HG03354 (cell line): ENCODE measurements at regions not wholly inside any gene's neighbourhood (a gene's known extent, or its start where the extent isn't known, plus 50 kb on each side); places are given as distances from the start of the nearest gene placed in this dataset.

Source experiments
- ATAC-seq: cut with Tn5 transposase; IDR thresholded peaks from one replicate; pipeline ENCODE4 v1.9.1; 2021; ENCODE audit warnings: mild to moderate bottlenecking; ENCODE audit not compliant: unreplicated experiment, poor library complexity, severe bottlenecking

DNA sequence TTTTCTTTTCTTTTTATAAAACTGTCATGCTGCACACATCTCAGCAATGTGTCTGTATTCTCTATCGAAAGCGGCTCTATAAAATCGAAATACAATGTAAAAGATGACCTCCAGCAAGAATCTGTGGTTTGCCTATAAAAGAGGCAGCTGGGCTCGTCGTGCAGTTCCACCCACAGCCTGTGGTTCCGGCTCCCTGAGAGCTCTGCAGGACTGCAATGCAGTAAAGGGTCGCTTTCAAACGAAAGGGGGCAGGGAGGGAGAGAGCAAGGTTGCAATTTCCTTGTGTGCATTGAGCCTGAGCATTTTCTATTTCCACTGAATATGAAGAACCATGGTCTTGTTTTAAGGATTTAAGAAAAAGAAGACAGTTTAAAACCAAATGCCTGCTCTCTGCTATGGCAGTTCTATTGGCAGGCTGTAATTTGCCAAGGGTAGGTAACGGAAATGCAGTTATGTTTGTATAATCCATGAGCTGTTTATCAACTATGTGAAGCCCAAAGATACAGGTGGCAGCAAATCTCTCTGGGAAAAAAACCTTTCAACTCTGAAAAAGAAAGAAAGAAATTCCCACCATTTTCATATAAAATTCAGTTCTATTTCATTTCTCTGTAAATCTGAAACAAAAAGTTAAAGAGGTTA, 236.5 kb downstream of the HACE1 start:
- ATAC-seq: no peak

DNA sequence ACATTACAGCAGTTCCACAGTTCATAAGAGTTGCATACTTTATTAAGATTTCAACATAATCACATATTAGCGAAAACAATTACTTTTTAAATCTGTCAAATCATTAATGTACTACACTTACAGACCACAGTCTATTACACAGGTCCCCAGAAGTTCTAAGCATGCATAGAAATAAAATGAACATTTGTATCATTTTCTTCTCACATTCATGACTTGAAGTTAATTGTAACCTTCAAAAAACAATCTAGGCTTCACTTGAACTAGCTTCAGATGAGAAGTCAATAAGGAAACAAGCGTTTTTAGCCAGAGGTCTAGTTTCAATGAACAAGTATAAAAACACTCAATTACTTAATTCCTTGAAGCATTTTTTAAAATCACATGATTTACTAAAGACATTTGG, 238.3 kb downstream of the HACE1 start:
- ATAC-seq: no peak

DNA sequence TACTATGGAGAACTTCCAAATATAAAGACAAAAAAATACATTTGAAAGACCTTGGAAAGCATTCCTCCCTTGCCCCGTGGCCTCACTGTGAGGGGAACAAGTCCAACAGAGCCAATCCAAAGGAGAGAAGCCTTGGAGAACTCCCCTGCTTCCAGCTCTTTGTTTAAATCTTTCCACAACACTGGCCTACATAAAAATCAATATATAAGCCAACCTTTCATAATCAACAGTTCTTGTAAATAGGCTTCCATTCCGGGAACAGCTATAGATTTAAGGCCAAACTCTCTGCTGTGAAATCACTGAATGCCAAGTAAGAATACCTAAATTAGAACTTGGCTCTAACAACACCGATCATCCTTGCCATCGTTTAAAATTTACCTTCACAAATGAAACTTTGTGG, 242.1 kb downstream of the HACE1 start:
- ATAC-seq: no peak

- no peak for ATAC-seq
Observed at GRCh38 chr6:104614394-104614793, 245.3 kb downstream of the HACE1 start.

DNA sequence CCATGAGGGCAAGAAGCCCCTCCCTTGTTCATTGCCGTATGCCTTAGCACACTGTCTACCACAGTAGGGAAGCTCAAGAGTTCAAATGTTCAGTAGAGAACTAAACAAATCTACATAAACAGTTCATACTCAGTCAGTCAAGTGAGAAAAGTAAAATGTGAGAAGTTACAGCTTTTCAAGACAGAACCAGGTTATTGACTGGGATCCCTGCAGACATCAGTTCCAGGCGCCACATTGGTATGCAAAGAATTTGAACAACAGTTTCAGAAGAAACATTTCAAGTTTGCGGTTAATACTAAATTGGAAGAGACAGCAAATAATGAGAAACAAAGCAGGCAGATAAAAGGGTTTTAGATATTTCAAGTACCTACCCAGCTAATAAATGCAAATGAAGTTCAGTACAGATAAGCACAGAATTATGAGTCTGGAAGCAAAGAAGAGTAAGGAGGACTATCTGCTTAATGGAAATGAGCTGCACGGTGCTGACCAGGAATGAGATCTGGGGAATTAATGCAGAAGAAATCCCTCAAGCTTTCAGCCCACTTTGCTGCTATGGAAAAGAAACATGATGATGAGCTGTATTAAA, 246.2 kb downstream of the HACE1 start:
- ATAC-seq: no peak

DNA sequence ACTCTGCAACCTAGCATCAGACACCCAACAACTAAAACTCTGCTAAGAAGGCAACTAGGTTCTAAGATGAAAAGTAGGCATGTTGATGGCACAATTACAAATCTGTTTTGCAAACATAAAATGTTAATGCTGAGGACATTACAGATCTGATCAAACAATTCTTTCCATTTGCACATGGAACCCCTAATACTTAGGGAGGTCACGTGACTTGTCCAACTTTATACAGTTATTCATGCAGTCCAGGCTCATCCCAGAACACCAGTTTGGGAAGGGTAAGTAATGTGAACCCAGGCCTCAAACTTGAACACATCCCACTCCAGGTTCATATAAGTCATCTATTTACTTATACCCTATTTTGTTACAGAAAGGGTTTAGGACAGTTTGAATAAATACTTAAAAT, 247.2 kb downstream of the HACE1 start:
- no peak for ATAC-seq

- ATAC-seq: no peak
Observed at GRCh38 chr6:104608101-104608500, 251.6 kb downstream of the HACE1 start.

- ATAC-seq: no peak
Observed at GRCh38 chr6:104607501-104607900, 252.2 kb downstream of the HACE1 start.

GRCh38 chr6:104606361-104606760, 253.4 kb downstream of the HACE1 start:
- no peak for ATAC-seq

GRCh38 chr6:104604685-104605084, 255.0 kb downstream of the HACE1 start:
- ATAC-seq: no peak

- ATAC-seq: no peak
Observed at GRCh38 chr6:104603108-104603745, 256.5 kb downstream of the HACE1 start.

DNA sequence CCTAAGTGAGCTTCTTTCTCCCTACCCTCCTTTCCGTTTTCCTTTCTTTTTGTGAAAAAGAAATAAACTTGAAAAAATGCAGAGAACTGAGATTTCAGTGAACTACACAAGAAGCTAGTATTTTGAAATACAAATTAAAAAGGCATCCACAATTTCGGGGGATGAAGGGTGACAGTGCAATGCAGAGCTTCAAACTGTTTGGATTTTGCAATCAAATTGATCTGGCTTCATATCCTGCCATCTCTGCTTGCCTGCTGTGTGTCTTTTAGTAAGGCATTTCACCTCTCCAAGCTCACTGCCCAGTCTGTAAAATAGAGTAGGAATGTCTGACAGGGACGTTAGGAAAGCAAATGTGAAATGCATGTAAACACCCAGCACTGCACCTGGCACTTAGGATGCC, 258.0 kb downstream of the HACE1 start:
- no peak for ATAC-seq

DNA sequence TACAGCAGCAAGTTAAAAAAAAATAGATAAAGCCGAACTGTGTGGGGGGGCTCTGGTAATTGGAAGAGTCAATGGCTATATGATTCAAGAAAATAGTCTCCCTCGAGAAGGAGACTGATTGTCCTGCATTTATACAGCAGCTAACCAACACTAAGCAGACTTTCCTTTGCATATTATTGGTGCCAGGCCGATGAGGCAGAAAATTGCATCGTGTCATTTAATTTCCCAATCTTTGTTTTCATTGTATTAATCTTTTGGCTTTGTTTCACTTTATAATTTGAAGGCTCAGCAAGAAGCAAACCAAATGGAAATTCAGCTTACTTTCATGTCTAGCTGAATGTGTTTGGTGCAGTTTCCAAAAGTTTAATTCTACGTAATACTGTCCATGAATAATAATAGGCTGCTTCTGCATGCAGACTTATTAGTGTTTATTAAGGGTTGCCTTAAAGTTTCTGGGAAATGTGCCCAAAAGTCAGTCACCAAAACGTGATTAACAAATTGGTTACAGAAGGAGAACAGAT, 258.5 kb downstream of the HACE1 start:
- ATAC-seq: no peak

GRCh38 chr6:104600639-104600931, 259.1 kb downstream of the HACE1 start:
- ATAC-seq: no peak

- no peak for ATAC-seq
Observed at GRCh38 chr6:104599821-104600638, 259.7 kb downstream of the HACE1 start.

DNA sequence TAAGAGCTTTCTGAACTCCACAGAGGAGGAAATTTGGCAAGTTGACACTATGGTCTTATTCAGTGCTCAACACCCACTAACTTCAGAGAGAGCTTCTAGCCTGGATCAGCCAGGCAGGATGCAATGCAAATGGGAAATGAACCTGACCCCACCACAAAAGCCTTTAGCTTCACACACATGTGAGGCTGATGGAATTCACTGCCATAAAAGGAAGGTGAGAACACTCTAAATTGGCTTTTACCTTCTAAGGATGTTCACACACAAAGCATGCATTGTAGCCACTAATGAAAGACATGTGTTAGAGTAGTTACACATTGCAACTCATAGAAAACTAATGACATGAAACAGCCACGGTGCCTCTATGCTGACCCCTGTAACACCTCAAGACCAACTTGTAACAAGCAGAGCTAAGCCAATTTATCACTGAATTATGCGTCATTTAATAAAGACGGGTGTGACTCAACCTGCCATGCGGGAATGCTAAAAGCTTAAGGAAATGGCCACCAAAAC, 262.1 kb downstream of the HACE1 start:
- no peak for ATAC-seq

- ATAC-seq: no peak
Observed at GRCh38 chr6:104596091-104596490, 263.6 kb downstream of the HACE1 start.

DNA sequence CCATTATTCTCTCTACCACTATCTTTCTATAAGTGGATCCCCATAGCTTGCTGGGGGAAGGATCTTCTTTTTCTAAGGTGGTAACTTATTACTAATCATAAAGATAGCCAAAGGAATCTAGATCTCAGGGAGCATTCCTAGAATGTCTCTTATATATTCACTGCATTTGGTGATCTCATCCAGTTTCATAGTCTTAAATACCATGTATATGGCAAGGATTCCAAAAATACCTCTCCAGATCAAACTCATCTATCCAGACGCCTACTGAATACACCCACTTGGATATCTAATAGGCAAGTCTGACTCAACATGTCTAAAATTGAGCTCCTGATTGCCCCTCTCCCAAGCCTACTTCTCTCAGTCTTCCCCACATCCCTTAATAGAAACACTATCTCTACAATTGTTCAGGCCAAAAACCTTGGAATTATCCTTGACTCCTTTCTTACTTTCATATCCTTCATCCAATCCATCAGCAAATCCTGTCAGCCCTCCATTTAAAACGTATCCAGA, 264.4 kb downstream of the HACE1 start:
- ATAC-seq: no peak

DNA sequence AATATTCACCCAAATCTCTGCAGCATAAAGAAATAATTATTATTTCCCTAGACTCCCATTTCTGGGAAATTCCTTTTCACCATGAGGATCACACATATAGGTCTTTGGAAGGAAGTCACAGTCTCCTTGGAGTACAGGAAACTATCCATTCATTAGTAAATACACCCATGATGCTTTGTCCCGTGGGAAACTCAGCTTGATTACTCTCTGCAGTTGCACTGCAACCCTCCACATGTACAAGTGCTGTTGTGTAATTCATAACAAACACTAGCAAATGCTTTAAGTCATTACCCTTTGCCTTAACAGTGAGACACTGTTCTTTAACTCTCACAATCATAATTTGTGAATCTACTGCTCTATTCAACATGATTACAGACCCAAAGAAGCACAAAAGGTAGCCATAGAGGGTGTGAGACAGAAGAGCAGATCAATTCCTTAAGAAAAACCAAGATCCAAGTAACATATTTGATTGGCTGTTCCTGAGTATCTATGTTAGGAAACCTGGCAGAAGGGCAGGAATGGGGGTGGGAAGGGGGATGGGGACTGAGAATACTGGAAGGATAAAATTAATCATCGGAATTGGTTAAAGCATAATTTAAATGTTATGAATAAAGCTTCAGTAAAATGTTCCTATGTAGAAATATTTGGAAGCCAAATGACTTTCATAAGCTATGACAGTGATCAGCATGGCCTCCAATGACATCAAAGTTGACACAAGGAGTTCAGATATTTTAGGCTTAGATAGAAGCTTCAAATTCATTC, 268.0 kb downstream of the HACE1 start:
- ATAC-seq: no peak

DNA sequence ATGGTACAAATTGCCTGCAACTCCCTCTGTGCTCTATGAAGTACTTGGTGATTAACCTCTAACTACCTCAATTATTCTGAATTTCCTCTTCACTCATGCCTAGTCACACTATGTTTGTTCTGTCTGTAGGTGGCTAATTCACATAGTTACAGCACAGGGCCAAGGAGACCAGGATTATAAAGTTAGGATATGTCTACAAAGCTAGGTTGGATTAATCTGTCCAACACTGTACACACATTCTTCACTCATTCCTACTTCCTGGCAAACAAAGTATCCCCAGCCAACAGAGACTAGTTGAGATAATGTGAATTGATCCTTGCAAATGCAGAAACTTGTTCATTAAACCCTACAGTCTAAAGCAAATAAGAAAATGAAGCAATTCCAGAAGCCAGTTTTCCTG, 269.8 kb downstream of the HACE1 start:
- no peak for ATAC-seq
